ENCODE measurements at regions not wholly inside any gene's neighbourhood (a gene's known extent, or its start where the extent isn't known, plus 50 kb on each side); places are given as distances from the start of the nearest gene placed in this dataset.

- Histone ChIP-seq H3K4me2 (no peak overlapping the region), H3K27ac (no peak overlapping the region), H3K9me3 (no peaks in the 10 kb centered on the region), H3K4me1 (no peaks in the 10 kb centered on the region), H3K4me3 (no peak overlapping the region)
- FAIRE-seq (no peak), DNase-seq (ENCODE audit: low read depth in 1 of 2, low spot score in 1 of 2) (no peak), ATAC-seq (no peak)
- TF ChIP-seq, protein P1, sequence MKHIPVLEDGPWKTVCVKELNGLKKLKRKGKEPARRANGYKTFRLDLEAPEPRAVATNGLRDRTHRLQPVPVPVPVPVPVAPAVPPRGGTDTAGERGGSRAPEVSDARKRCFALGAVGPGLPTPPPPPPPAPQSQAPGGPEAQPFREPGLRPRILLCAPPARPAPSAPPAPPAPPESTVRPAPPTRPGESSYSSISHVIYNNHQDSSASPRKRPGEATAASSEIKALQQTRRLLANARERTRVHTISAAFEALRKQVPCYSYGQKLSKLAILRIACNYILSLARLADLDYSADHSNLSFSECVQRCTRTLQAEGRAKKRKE (CRISPR knock-in tag; IDR thresholded peaks at IDR 0.05; ENCODE audit: low read depth), result no peak
- no peak for TF ChIP-seq ZFP36 (IDR thresholded peaks at IDR 0.05; ENCODE audit: borderline replicate concordance, partially characterized antibody)
- TF ChIP-seq CHD2 (IDR thresholded peaks at IDR 0.05; ENCODE audit: low read length, partially characterized antibody), result no peak
- TF ChIP-seq REST (IDR thresholded peaks at IDR 0.05), result no peak
- no peak for TF ChIP-seq NPAS2 (CRISPR knock-in tag; IDR thresholded peaks at IDR 0.05; ENCODE audit: borderline replicate concordance)
- no peak for TF ChIP-seq NR3C1 (IDR thresholded peaks at IDR 0.05)
- TF ChIP-seq CBX2 (IDR thresholded peaks at IDR 0.05; ENCODE audit: borderline replicate concordance, low read depth), result no peak
- TF ChIP-seq CBX8 (IDR thresholded peaks at IDR 0.05), result no peak
- TF ChIP-seq TFCP2L1 (CRISPR knock-in tag; IDR thresholded peaks at IDR 0.05), result no peak
- no peak for TF ChIP-seq MAZ (IDR thresholded peaks at IDR 0.05; ENCODE audit: borderline replicate concordance, low read depth, low read length)
- TF ChIP-seq RARB (CRISPR knock-in tag; IDR thresholded peaks at IDR 0.05), result no peak
- TF ChIP-seq JUN (IDR thresholded peaks at IDR 0.05), result no peak
- no peak for TF ChIP-seq BHLHE40 (IDR thresholded peaks at IDR 0.05; ENCODE audit: low read depth, low read length)
- TF ChIP-seq, protein P2, sequence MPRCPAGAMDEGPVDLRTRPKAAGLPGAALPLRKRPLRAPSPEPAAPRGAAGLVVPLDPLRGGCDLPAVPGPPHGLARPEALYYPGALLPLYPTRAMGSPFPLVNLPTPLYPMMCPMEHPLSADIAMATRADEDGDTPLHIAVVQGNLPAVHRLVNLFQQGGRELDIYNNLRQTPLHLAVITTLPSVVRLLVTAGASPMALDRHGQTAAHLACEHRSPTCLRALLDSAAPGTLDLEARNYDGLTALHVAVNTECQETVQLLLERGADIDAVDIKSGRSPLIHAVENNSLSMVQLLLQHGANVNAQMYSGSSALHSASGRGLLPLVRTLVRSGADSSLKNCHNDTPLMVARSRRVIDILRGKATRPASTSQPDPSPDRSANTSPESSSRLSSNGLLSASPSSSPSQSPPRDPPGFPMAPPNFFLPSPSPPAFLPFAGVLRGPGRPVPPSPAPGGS (IDR thresholded peaks at IDR 0.05), result no peak
- TF ChIP-seq MYC (IDR thresholded peaks at IDR 0.05; ENCODE audit: borderline replicate concordance, low read length), result no peak
- TF ChIP-seq KDM5A (IDR thresholded peaks at IDR 0.05), result no peak
- TF ChIP-seq HOXA7 (CRISPR knock-in tag; IDR thresholded peaks at IDR 0.05), result no peak
- TF ChIP-seq, protein P3, sequence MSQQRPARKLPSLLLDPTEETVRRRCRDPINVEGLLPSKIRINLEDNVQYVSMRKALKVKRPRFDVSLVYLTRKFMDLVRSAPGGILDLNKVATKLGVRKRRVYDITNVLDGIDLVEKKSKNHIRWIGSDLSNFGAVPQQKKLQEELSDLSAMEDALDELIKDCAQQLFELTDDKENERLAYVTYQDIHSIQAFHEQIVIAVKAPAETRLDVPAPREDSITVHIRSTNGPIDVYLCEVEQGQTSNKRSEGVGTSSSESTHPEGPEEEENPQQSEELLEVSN (IDR thresholded peaks at IDR 0.05; ENCODE audit: borderline replicate concordance, low read depth), result no peak
- TF ChIP-seq, protein P4, sequence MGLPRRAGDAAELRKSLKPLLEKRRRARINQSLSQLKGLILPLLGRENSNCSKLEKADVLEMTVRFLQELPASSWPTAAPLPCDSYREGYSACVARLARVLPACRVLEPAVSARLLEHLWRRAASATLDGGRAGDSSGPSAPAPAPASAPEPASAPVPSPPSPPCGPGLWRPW (IDR thresholded peaks at IDR 0.05), result no peak
- CTCF ChIA-PET, result no interaction called here
- POLR2A ChIA-PET, result no interaction called here
- 48% methylated on average over 2 of the region's 2 CpGs for WGBS (ENCODE audit: missing lambda C conversion rate)
Measured at GRCh38 chr3:6392123-6392522, 468.8 kb upstream of the GRM7 start.

DNA sequence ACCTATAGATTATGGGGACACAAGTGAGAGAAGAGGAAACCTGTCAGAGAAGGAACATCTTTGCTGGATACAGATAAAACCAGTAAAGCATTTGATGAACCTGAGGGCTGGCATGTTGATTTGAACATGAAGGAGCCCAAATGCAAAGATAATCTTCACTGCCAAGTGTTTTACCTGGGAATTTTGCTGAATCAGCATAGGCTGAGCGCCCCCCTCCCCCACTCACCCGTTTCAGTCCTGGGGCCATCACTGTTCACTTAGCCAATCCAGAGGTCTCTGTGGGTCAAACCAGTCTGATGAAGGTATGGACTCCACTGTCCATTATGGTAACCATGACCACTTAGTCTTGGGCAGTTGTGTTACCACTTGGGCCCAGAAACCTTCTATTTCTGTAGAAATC, 466.0 kb upstream of the GRM7 start:
- CTCF ChIA-PET, result no interaction called here
- Histone ChIP-seq H3K27ac (no peak overlapping the region), H3K4me1 (no peaks in the 10 kb centered on the region), H3K4me2 (no peak overlapping the region), H3K9me3 (no peaks in the 10 kb centered on the region), H3K4me3 (no peak overlapping the region)
- no peak for TF ChIP-seq CBX2 (IDR thresholded peaks at IDR 0.05; ENCODE audit: borderline replicate concordance, low read depth)
- TF ChIP-seq HOXB5 (CRISPR knock-in tag; IDR thresholded peaks at IDR 0.05), result no peak
- no peak for TF ChIP-seq MAX (IDR thresholded peaks at IDR 0.05)
- TF ChIP-seq, protein P2 (IDR thresholded peaks at IDR 0.05), result no peak
- TF ChIP-seq CTCF (IDR thresholded peaks at IDR 0.05), result no peak
- no peak for TF ChIP-seq CBX8 (IDR thresholded peaks at IDR 0.05)
- TF ChIP-seq, protein P1 (CRISPR knock-in tag; IDR thresholded peaks at IDR 0.05; ENCODE audit: low read depth), result no peak
- TF ChIP-seq, protein P5, sequence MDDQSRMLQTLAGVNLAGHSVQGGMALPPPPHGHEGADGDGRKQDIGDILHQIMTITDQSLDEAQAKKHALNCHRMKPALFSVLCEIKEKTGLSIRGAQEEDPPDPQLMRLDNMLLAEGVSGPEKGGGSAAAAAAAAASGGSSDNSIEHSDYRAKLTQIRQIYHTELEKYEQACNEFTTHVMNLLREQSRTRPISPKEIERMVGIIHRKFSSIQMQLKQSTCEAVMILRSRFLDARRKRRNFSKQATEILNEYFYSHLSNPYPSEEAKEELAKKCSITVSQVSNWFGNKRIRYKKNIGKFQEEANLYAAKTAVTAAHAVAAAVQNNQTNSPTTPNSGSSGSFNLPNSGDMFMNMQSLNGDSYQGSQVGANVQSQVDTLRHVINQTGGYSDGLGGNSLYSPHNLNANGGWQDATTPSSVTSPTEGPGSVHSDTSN (IDR thresholded peaks at IDR 0.05), result no peak
- TF ChIP-seq MAZ (IDR thresholded peaks at IDR 0.05; ENCODE audit: borderline replicate concordance, low read depth, low read length), result no peak
- no peak for TF ChIP-seq HOXB13 (CRISPR knock-in tag; IDR thresholded peaks at IDR 0.05; ENCODE audit: low read depth)
- TF ChIP-seq TFCP2L1 (CRISPR knock-in tag; IDR thresholded peaks at IDR 0.05), result no peak
- 8% methylated on average over 2 of the region's 2 CpGs for WGBS (ENCODE audit: missing lambda C conversion rate)
- POLR2A ChIA-PET, result no interaction called here
- FAIRE-seq, result no peak
- no peak for ATAC-seq
- no peak for DNase-seq (ENCODE audit: low read depth in 1 of 2, low spot score in 1 of 2)

Measured in A549 (cell line).